Panc1 (cell line): ENCODE measurements at regions not wholly inside any gene's neighbourhood (a gene's known extent, or its start where the extent isn't known, plus 50 kb on each side); places are given as distances from the start of the nearest gene placed in this dataset.
"Not testable (repeated sequence)": the region's sequence is repeated elsewhere in the genome, so short reads cannot be mapped to it uniquely, and the experiment has no call there.

Experiments used
- ATAC-seq: fragments of 200-7000 bp; cut with Tn5 transposase; 2 replicates; pipeline ENCODE4 v1.9.1; 2020; ENCODE audit warnings: mild to moderate bottlenecking, moderate library complexity
- BruUV-seq: library from RNA; stranded (reverse); fragments of 400-500 nt; replicated peaks from 2 replicates; lab custom pipeline; 2021; lab: Mats Ljungman, UMichigan
- CTCF ChIA-PET: fragments of 300-600 bp; sonication (Branson Sonifier 250); formaldehyde crosslinking; loops from one replicate; lab custom pipeline; 2022; ENCODE audit warnings: antibody characterized with exemption; lab: Charles Lee
- POLR2A ChIA-PET: fragments of 300-600 bp; sonication (Branson Sonifier 250); formaldehyde crosslinking; loops from one replicate; lab custom pipeline; 2022; ENCODE audit warnings: antibody characterized with exemption; lab: Charles Lee
- DNase-seq: peaks from one replicate; pipeline ENCODE4 v3.0.0-alpha.2; 2010; ENCODE audit warnings: low read depth, low spot score
- H3K27ac ChIP-seq: 2 replicates; pipeline ENCODE4 v1.5.1; 2011; ENCODE audit warnings: mild to moderate bottlenecking, low read length, inconsistent platforms
- H3K27me3 ChIP-seq: fragments of 200-500 bp; sonication (Bioruptor generic); 2 replicates; pipeline ENCODE4 v1.6.0; 2014; ENCODE audit warnings: low read length, inconsistent platforms; ENCODE audit not compliant: control insufficient read depth, insufficient read depth
- H3K36me3 ChIP-seq: fragments of 200-500 bp; sonication (Bioruptor generic); 2 replicates; pipeline ENCODE4 v1.5.1; 2014; ENCODE audit warnings: inconsistent platforms, mild to moderate bottlenecking, low read length, moderate library complexity; ENCODE audit not compliant: control insufficient read depth, insufficient read depth
- H3K4me1 ChIP-seq: 2 replicates; pipeline ENCODE4 v1.5.1; 2011; ENCODE audit warnings: inconsistent platforms, mild to moderate bottlenecking, low read length, moderate library complexity; ENCODE audit not compliant: control insufficient read depth, insufficient read depth
- H3K4me3 ChIP-seq, 2 experiments: 2 replicates each; pipeline ENCODE4 v1.5.1; 2011 to 2012; ENCODE audit warnings: low read depth in 2 of 2, low read length in 2 of 2, mild to moderate bottlenecking in 2 of 2, inconsistent platforms in 1 of 2, moderate library complexity in 1 of 2
- H3K9me3 ChIP-seq: fragments of 200-500 bp; sonication (Bioruptor generic); 2 replicates; pipeline ENCODE4 v1.5.1; 2014; ENCODE audit warnings: low read depth, mild to moderate bottlenecking, inconsistent platforms, low read length, moderate library complexity; ENCODE audit not compliant: control insufficient read depth, insufficient read depth
- POLR2AphosphoS5 ChIP-seq: IDR thresholded peaks from 2 replicates; pipeline ENCODE4 v1.6.1; 2012; ENCODE audit warnings: mild to moderate bottlenecking, low read depth, low read length, moderate library complexity
- REST ChIP-seq, 2 experiments: IDR thresholded peaks; 2 replicates each; pipeline ENCODE4 v1.6.1; 2011 to 2012; ENCODE audit warnings: low read depth in 2 of 2, control low read depth in 1 of 2, low read length in 1 of 2, mild to moderate bottlenecking in 1 of 2, moderate library complexity in 1 of 2; ENCODE audit not compliant: insufficient read depth in 1 of 2
- SIN3A ChIP-seq: IDR thresholded peaks from 2 replicates; pipeline ENCODE4 v1.6.1; 2012; ENCODE audit warnings: low read depth, mild to moderate bottlenecking, low read length, moderate library complexity, borderline replicate concordance; ENCODE audit not compliant: insufficient read depth
- TCF7L2 ChIP-seq: IDR thresholded peaks from 2 replicates; pipeline ENCODE4 v1.6.1; 2011; ENCODE audit warnings: mild to moderate bottlenecking, low read depth, low read length, inconsistent platforms
- in situ Hi-C: cut with HindIII; loops from 2 replicates; pipeline ENCODE4 v1.10.0; 2016; ENCODE audit warnings: low sequenced_read_pairs, low pct_unique_long_range_greater_than_20kb
- intact Hi-C: fragments of 100-400 bp; cut with micrococcal nuclease; formaldehyde crosslinking; loops from one replicate; pipeline ENCODE4 v1.10.0; 2022; ENCODE audit not compliant: unreplicated experiment
- TF ChIP-seq, protein P1 (sequence below): fragments of 450-650 bp; IDR thresholded peaks from 2 replicates; pipeline ENCODE4 v1.5.1; 2017; ENCODE audit warnings: mild to moderate bottlenecking

- DNase-seq (no peak), ATAC-seq (no peak)
- Histone ChIP-seq H3K36me3 (no peaks in the 10 kb centered on the region), H3K27ac (0 out of 2 replicates have a peak overlapping the region, but pooled peaks have one; percentile 18), H3K9me3 (no peaks in the 10 kb centered on the region), H3K4me1 (peaks cover 15% of the 10 kb centered on the region), H3K4me3 (no peak overlapping the region), H3K27me3 (no peaks in the 10 kb centered on the region)
- POLR2A ChIA-PET: interaction anchor here (0.6 kb wide), 1 partner anchor 333 kb away, joined by 4 read pairs; no protein-coding TSS in a partner anchor
- TF ChIP-seq, protein P1, sequence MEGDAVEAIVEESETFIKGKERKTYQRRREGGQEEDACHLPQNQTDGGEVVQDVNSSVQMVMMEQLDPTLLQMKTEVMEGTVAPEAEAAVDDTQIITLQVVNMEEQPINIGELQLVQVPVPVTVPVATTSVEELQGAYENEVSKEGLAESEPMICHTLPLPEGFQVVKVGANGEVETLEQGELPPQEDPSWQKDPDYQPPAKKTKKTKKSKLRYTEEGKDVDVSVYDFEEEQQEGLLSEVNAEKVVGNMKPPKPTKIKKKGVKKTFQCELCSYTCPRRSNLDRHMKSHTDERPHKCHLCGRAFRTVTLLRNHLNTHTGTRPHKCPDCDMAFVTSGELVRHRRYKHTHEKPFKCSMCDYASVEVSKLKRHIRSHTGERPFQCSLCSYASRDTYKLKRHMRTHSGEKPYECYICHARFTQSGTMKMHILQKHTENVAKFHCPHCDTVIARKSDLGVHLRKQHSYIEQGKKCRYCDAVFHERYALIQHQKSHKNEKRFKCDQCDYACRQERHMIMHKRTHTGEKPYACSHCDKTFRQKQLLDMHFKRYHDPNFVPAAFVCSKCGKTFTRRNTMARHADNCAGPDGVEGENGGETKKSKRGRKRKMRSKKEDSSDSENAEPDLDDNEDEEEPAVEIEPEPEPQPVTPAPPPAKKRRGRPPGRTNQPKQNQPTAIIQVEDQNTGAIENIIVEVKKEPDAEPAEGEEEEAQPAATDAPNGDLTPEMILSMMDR: no peak
- TF ChIP-seq POLR2AphosphoS5: no peak
- no peak for TF ChIP-seq TCF7L2
- TF ChIP-seq REST (IDR thresholded peaks at IDR 0.05; ENCODE audit: insufficient read depth in 1 of 2, low read depth in 2 of 2, low read length in 1 of 2): no peak
- TF ChIP-seq SIN3A: no peak
- intact Hi-C loops (no loop called here), in situ Hi-C loops (no loop called here)
- CTCF ChIA-PET: interaction anchor here (0.6 kb wide), 1 partner anchor 274 kb away, joined by 3 read pairs; the partner anchor contains the start of gene CDK19
- BruUV-seq: no TSS peak
Observed at GRCh38 chr6:110541701-110542309, 65.4 kb upstream of the SLC22A16 start.

- H3K27ac ChIP-seq, H3K27me3 ChIP-seq, H3K4me3 ChIP-seq, ATAC-seq, intact Hi-C loops, CTCF ChIA-PET, H3K36me3 ChIP-seq, BruUV-seq, H3K9me3 ChIP-seq, DNase-seq: not testable (repeated sequence)
- in situ Hi-C loops: loop anchor here (10.0 kb wide), 1 partner anchor 135 kb away; no protein-coding TSS in a partner anchor
- POLR2A ChIA-PET: interaction anchor here (0.6 kb wide), 1 partner anchor 268 kb away, joined by 5 read pairs; no protein-coding TSS in a partner anchor
- peaks cover 15% of the 10 kb centered on the region for H3K4me1 ChIP-seq
Observed at GRCh38 chr6:110539277-110540019, 63.0 kb upstream of the SLC22A16 start.
